ENCODE measurements at regions not wholly inside any gene's neighbourhood (a gene's known extent, or its start where the extent isn't known, plus 50 kb on each side); places are given as distances from the start of the nearest gene placed in this dataset.
A peak's percentile ranks its signal among the peaks of the same experiment; 100 is the strongest.

DNA sequence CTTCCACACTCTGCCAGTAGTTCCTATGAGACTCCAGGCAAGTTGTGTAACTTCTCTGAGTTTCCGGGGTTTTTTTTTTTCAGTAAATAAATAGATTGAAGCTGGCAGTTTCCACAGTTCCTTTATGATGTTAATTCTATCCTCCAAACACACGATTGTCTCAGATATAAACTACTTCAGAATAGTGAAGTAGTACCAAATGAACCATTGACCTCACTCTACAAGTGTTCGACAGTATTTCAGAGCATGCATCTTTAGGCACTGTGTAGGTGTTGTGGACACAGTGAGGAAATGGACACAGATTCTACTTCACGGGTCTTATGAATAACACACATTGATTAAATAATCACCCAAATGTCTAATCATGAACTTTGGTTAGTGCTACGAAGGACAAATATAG is 136.1 kb upstream of the IGSF10 start:
- Histone ChIP-seq H3K9ac (no peak overlapping the region), H3K4me2 (no peak overlapping the region), H3K79me2 (ENCODE audit: insufficient read depth, low read depth) (no peaks in the 10 kb centered on the region), H3K4me1 (ENCODE audit: low read depth, poor library complexity, severe bottlenecking) (peaks cover 46% of the 10 kb centered on the region), H3K36me3 (ENCODE audit: insufficient read depth) (no peaks in the 10 kb centered on the region), H2AFZ (ENCODE audit: low read depth) (no peak overlapping the region), H3K27ac (no peak overlapping the region), H3K27me3 (ENCODE audit: insufficient read depth, low read depth) (no peaks in the 10 kb centered on the region), H3K4me3 (IDR thresholded peaks at IDR 0.05; ENCODE audit: insufficient read depth, low read depth, low read length) (no peak overlapping the region), H4K20me1 (ENCODE audit: insufficient read depth) (no peaks in the 10 kb centered on the region)
- TF ChIP-seq, protein P1, sequence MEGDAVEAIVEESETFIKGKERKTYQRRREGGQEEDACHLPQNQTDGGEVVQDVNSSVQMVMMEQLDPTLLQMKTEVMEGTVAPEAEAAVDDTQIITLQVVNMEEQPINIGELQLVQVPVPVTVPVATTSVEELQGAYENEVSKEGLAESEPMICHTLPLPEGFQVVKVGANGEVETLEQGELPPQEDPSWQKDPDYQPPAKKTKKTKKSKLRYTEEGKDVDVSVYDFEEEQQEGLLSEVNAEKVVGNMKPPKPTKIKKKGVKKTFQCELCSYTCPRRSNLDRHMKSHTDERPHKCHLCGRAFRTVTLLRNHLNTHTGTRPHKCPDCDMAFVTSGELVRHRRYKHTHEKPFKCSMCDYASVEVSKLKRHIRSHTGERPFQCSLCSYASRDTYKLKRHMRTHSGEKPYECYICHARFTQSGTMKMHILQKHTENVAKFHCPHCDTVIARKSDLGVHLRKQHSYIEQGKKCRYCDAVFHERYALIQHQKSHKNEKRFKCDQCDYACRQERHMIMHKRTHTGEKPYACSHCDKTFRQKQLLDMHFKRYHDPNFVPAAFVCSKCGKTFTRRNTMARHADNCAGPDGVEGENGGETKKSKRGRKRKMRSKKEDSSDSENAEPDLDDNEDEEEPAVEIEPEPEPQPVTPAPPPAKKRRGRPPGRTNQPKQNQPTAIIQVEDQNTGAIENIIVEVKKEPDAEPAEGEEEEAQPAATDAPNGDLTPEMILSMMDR (conservative IDR thresholded peaks at IDR 0.05; ENCODE audit: low read depth, low read length) = no peak

DNA sequence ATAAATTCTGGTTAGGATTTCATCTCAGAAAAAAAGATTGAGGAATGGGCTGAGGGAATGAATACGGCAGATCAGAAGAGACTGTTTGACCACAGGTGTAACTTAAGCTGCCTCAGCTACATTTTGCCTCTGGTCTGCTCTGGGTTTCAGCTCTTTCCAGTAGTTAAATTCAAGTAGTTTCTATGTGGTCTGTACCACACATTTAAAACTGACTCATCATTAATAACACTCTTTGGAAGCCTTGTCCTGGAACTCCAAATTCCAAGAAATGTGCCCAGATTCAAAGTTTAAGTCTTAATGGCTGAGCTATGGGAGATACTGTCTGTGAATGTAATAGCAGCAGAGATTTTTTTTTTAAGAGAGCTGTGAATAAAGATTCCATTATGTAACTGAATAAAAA is 133.1 kb upstream of the IGSF10 start:
- Histone ChIP-seq H3K36me3 (ENCODE audit: insufficient read depth) (no peaks in the 10 kb centered on the region), H2AFZ (ENCODE audit: low read depth) (peak overlapping the region; percentile 42; the same call in 1 of the 2 replicates)

DNA sequence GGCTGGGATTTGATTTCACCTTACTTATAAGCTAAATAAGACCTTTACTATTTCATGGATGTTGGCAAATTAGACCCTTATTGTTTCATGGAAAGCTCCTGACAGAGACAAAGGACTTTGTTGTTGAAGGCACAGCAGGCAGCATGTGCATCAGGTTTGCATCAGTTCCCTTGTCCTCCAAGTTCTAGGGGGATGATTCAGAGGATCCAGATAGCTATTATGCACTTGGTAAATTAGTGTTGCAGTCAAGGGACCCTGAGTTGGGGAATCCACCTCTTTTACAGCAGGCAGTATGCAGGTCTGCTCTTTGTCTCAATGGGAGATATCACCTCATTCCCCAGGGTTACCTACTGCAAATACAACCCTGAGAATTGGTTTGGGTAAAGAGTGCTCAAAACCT is 131.4 kb upstream of the IGSF10 start:
- TF ChIP-seq, protein P1 (conservative IDR thresholded peaks at IDR 0.05; ENCODE audit: low read depth, low read length) = no peak
- Histone ChIP-seq H3K79me2 (ENCODE audit: insufficient read depth, low read depth) (no peaks in the 10 kb centered on the region), H3K4me2 (no peak overlapping the region), H4K20me1 (ENCODE audit: insufficient read depth) (no peaks in the 10 kb centered on the region), H3K9ac (no peak overlapping the region), H3K4me3 (IDR thresholded peaks at IDR 0.05; ENCODE audit: insufficient read depth, low read depth, low read length) (no peak overlapping the region), H3K27ac (no peak overlapping the region), H3K4me1 (ENCODE audit: low read depth, poor library complexity, severe bottlenecking) (peaks cover 51% of the 10 kb centered on the region), H3K27me3 (ENCODE audit: insufficient read depth, low read depth) (no peaks in the 10 kb centered on the region), H2AFZ (ENCODE audit: low read depth) (no peak overlapping the region), H3K36me3 (ENCODE audit: insufficient read depth) (no peaks in the 10 kb centered on the region)

More for the DNA sequence above, 133.1 kb upstream of the IGSF10 start:
- Histone ChIP-seq H3K9ac (peak overlapping the region; percentile 23; the same call in 1 of the 2 replicates), H3K4me1 (ENCODE audit: low read depth, poor library complexity, severe bottlenecking) (peaks cover 51% of the 10 kb centered on the region), H4K20me1 (ENCODE audit: insufficient read depth) (no peaks in the 10 kb centered on the region), H3K27me3 (ENCODE audit: insufficient read depth, low read depth) (no peaks in the 10 kb centered on the region), H3K4me2 (peak overlapping the region; percentile 59), H3K4me3 (IDR thresholded peaks at IDR 0.05; ENCODE audit: insufficient read depth, low read depth, low read length) (peak overlapping the region; percentile 14), H3K79me2 (ENCODE audit: insufficient read depth, low read depth) (no peaks in the 10 kb centered on the region), H3K27ac (peak overlapping the region; percentile 74)
- TF ChIP-seq, protein P1 (conservative IDR thresholded peaks at IDR 0.05; ENCODE audit: low read depth, low read length) = no peak

DNA sequence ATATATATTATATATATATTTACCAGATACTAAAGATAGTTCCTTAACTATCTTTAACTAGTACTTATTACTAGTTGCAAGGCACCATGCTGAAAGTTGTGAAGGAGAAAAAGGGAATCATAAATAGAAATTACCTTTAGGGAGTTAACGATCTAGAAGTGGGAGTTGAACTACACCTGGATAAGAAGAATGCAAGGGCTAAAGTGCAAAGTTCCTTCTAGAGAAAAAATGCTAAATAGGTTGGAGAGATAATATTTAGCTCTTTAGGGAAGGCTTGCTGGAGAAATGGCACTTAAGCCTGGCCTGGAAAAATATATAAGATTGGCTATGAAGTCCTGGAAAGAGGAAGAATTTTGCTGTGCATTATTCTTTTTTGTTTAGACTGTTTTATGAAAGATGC is 130.6 kb upstream of the IGSF10 start:
- no peak overlapping the region for H2AFZ ChIP-seq (ENCODE audit: low read depth)
- no peak overlapping the region for H3K27ac ChIP-seq
- H3K36me3 ChIP-seq (ENCODE audit: insufficient read depth) = no peaks in the 10 kb centered on the region
- H3K4me2 ChIP-seq = no peak overlapping the region
- TF ChIP-seq, protein P1 (conservative IDR thresholded peaks at IDR 0.05; ENCODE audit: low read depth, low read length) = no peak
- H3K79me2 ChIP-seq (ENCODE audit: insufficient read depth, low read depth) = no peaks in the 10 kb centered on the region
- H3K4me1 ChIP-seq (ENCODE audit: low read depth, poor library complexity, severe bottlenecking) = peaks cover 49% of the 10 kb centered on the region
- H3K27me3 ChIP-seq (ENCODE audit: insufficient read depth, low read depth) = no peaks in the 10 kb centered on the region
- no peak overlapping the region for H3K9ac ChIP-seq
- no peaks in the 10 kb centered on the region for H4K20me1 ChIP-seq (ENCODE audit: insufficient read depth)
- H3K4me3 ChIP-seq (IDR thresholded peaks at IDR 0.05; ENCODE audit: insufficient read depth, low read depth, low read length) = no peak overlapping the region

All from KMS-11 (cell line).